Esophagus muscularis mucosa (tissue), 3 donors: ENCODE measurements at regions not wholly inside any gene's neighbourhood (a gene's known extent, or its start where the extent isn't known, plus 50 kb on each side); places are given as distances from the start of the nearest gene placed in this dataset.

Source experiments
- CTCF ChIP-seq, 3 experiments: fragments of 200-600 bp in 2 of 3; fragments of 450-650 bp in 1 of 3; sonication (generic) in 2 of 3; IDR thresholded peaks; one replicate each; pipeline ENCODE4 v1.5.1; 2017 to 2019; ENCODE audit warnings: antibody characterized with exemption in 3 of 3, mild to moderate bottlenecking in 2 of 3, moderate library complexity in 1 of 3
- POLR2A ChIP-seq: fragments of 450-650 bp; IDR thresholded peaks from one replicate; pipeline ENCODE4 v1.6.1; 2017; ENCODE audit warnings: antibody characterized with exemption, moderate library complexity, mild to moderate bottlenecking, low read depth

GRCh38 chr1:5623399-5623798, 368.8 kb downstream of the NPHP4 start:
- TF ChIP-seq CTCF (IDR thresholded peaks at IDR 0.05) (no peak), POLR2A (no peak)
